HG03520 (cell line): ENCODE measurements at regions not wholly inside any gene's neighbourhood (a gene's known extent, or its start where the extent isn't known, plus 50 kb on each side); places are given as distances from the start of the nearest gene placed in this dataset.
"Not testable (repeated sequence)": the region's sequence is repeated elsewhere in the genome, so short reads cannot be mapped to it uniquely, and the experiment has no call there.

ENCODE experiments used
- ATAC-seq: cut with Tn5 transposase; IDR thresholded peaks from one replicate; pipeline ENCODE4 v1.9.1; 2021; ENCODE audit warnings: mild to moderate bottlenecking, moderate library complexity; ENCODE audit not compliant: unreplicated experiment

DNA sequence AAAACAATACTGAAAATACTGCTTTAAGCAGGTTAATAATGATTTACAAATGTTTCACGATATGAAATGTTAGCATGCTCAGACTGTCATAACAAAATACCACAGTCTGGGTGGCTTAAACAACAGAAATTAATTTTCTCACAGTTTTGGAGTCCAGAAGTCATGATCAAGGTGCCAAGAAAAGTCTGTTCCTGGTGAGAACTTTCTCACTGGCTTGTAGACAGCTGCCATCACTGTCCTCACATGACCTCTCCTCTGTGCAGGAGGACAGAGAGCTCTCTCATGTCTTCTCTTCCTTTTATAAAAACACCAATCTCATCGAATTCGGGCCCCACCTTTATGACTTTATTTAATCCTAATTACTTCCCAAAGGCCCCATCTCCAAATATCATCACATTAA lies 426.7 kb downstream of the KLHL13 start:
- no peak for ATAC-seq

DNA sequence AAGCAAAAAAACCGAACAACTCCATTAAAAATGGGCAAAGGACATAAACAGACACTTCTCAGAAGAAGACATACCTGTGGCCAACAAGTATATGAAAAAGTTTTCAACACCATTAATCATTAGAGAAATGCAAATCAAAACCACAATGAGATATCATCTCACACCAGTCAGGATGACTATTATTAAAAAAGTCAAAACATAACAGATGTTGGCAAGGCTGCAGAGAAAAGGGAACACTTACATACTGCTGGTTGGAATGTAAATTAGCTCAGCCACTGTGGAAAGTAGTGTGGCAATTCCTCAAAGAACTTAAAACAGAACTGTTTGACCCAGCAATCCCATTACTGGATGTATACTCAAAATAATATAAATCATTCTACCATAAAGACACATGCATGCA lies 436.3 kb downstream of the KLHL13 start:
- no peak for ATAC-seq

DNA sequence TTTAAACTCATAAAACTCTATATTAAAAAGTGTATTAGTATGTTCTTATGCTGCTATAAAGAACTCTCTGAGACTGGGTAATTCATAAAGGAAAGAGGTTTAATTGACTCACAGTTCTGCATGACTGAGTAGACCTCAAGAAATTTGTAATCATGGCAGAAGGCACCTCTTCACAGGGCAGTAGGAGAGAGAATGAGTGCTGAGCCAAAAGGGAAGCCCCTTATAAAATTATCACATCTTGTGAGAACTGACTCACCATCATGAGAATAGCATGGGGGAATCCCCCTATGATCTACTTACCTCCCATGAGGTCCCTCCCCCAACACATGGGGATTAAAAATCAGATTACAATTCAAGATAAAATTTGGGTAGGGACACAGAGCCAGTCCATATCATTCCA lies 463.2 kb downstream of the KLHL13 start:
- no peak for ATAC-seq

DNA sequence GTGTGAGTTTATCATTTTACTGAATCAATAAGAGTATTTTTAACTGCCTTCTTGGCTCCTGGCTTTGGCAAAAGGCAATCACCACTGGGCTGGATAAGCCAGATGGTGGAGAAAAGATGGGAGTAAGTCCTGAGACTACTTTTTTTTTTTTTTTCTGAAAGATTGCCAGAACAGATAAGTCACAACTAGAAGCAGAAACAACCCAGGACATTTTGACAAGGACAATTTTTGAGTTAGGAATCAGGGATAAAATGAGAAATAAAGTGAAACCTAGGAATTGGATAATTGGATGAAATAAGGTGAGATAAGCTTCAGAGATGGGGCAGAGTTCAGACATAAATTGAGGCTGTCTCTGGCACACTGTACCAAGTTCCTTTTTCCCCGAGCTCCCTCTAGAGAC lies 471.0 kb downstream of the KLHL13 start:
- ATAC-seq, result no peak

DNA sequence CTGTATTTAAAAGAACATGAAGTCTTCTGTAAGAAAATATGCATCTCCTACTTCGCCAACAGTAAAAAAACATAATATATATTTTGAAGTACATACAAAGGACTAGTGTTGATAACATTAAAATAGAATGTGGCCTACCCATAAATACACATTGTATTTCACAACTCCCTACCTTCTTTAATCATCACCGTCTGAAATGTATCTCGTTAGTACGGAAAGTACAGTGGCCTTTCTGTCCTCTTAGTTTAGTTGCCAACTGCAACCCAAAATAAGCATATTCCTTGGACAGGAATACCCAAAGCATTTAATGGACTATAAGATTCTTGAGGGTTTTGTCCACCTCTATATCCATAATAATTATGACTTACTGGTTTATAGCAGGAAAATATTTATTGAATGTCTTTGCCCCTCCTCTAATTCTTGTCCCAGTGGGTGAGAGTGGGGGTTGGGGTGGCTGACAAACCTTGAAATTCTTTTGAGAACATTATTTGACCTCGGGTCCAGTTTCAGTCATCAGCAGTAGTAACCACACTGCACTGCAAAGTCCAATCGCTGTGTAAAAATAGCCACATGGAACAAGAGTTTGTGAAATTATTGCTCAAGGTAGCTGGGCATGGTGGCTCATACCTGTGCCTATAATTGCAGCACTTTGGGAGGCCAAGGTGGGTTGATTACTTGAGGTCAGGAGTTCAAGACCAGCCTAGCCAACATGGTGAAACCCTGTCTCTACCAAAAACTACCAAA lies 474.5 kb downstream of the KLHL13 start:
- ATAC-seq, result no peak

DNA sequence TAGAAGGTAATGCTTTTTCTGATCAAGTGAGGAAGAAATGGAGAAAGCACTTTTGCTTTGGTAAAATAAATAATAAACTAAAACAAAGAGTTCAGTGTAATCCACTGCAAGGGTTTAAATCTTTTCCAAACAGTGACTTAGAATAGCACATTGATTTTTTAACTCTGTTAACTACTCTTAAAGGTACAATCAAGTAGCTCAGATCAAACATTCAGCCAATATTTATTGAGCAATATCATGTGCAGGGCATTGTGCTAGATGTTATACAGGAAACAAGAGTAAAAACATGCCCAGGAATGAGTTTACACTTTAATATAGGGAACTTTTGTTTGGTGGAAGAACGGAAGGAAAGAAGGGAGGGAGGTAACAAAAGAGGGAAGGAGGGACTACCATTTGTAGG lies 479.8 kb downstream of the KLHL13 start:
- ATAC-seq, result no peak

DNA sequence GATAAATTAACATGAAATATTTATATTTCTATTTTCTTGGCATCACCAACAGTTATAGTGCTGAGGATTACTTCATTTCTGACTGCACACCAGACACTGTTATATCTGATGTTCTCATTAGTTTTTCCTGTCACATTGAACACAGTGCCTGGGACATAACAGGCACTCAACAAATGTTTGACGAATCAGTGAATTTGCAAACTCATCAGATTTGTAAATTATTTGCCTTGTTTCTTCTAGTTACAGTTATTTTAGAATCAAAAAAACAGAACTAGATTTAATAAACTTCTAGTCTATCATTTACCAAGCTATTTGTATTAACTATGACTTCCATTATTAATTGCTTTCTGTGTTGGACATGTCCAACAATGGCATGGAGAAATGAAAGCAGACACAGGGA lies 483.3 kb downstream of the KLHL13 start:
- ATAC-seq, result no peak

DNA sequence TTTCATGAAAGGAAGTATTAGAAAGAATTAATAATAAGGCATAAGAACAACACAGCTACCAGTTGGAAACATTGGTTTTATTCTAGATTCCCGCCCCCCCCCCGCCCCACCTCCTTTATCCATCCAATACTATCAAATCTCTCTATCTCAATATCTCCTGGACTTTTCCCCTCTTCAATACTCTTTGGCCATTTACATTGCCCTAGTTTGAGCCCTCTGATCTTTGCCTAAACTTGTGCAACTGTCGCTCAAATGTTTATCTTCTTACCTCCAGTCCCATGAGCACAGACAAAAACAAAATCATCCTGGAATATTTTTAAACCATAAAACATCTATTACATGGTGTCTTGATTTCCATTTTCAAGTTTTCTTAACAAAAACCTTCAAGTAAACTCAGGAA lies 488.2 kb downstream of the KLHL13 start:
- ATAC-seq, result no peak

DNA sequence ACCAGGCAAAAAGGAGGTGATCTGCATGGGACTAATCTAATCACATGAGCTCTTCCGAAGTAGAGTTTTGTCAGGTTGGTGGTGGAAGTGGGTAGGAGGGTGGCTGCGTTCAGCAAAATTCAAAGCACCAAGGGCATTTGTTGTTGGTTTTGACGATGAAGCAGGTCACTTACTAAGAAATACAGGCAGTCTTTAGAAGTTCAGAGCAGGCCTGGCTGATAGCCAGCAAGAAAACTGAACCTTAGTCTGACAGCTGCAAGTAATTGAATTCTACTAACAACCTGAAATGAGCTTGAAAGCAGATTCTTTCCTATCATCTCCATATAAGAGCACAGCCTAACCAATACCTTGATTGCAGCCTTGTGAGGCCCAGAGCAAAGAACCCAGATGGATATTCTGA lies 505.8 kb downstream of the KLHL13 start:
- no peak for ATAC-seq

DNA sequence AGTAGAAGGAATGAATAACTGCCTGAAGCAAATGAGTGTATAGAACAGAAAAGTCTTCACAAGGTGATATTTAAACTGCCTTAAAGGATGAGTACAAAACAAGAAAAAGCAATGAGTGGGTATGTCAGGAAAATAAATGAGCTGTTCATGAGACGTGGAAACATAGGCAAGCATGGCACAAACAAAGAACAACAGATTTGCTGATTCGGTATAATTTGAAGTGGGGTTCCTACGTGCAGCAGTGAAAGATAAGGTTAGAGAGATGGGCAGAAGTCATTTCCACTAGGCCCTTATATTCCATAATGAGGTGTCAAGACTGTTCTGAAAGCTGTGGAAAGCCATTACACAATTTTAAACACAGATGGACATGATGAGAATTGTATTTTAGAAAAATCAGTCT lies 506.6 kb downstream of the KLHL13 start:
- ATAC-seq, result no peak

DNA sequence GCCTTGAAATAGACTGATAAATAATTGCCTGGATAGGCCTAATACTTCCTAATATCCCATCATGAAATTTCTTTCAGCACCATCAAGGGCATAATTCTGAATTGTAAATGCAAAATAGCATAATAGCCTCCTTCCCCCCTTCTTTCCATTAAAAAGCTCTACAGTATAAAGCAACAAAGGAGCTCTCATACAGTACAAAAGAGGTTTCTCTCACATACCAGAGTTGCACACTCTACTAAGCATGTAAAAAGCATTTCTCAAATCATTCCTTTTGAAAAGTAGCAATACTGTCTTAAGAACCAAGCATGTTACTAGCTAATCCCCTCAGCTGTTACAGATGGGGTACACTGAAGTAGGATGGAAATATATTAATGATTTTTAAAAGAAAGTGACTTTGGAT lies 509.0 kb downstream of the KLHL13 start:
- ATAC-seq, result no peak

DNA sequence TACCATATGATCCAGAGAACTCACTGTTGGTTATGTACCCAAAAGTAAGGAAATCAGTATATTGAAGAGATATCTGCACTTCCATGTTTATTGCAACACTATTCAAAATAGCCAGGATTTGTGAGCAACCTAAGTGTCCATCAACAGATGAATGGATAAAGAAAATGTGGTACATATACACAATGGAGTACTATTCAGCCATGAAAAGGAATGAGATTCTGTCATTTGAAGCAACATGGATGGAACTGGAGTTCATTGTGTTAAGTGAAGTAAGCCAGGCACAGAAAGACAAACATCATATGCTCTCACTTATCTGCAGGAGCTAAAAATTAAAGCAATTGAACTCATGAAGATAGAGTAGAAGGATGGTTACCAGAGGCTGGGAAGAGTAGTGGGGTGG lies 510.5 kb downstream of the KLHL13 start:
- not testable (repeated sequence) for ATAC-seq

DNA sequence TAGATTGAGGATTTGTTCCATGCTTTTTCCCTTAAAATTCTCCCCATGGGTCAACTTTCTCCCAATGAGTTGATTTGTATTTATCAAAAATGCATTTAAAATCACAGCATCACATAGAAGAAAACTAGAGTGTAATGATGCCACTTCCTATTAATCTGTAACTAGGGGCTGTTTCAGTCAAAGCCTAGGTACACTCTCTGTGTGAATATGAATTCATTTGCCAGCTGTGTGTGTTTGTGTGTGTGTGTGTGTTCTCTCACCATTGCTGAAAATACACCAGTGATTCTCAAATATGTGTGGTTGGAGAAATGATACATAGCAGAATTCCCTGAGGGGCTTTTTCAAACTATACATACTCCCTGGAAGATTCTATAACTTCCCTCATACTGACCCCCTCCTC lies 546.5 kb downstream of the KLHL13 start:
- ATAC-seq, result no peak

DNA sequence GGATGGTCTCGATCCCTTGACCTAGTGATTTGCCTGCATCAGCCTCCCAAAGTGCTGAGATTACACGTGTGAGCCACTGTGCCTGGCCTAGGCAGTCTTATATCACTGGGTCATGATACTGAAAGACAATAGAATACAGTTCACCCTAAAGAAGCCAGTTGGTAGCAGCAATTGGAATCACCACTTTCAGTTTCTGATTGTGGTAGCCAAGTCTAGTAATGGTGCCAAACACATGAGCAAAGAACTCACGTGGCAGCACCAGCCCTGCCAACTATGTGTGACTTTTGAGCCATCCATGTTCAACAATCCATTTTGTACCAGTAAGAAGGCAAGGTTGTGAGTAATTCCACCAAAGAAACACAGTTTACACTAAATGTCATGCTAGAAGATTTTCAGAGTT lies 548.4 kb downstream of the KLHL13 start:
- ATAC-seq, result no peak

DNA sequence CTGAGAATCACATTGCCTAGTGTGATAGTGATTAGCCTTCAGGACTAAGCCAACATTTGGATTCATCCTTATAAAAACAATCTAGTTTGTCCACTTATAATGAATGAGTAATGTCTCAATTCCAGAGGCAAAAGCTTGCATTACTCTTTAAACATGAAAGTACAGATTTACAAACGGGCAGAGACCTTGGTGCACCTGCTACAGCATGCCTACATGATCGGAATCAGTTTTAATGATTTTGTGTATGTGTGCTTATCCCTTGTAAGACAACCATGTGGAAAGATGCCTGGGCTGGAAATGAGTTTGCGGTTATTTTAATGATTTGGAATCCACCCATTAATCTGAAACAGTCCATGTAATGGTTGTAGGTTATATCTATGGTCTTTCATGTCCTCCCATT lies 572.7 kb downstream of the KLHL13 start:
- no peak for ATAC-seq

DNA sequence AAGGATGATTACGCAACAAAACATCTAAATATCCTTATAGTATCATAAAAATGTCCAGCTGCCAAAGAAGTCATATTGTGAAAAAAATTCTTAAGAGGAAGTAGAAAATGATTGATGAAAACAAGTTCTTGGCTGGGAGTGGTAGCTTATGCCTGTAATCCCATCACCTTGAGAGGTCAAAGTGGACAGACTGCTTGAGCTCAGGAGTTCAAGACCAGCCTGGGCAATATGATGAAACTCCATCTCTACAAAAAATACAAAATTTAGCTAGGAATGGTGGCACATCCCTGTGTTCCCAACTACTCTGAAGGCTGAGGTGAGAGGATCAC lies 577.6 kb downstream of the KLHL13 start:
- no peak for ATAC-seq

DNA sequence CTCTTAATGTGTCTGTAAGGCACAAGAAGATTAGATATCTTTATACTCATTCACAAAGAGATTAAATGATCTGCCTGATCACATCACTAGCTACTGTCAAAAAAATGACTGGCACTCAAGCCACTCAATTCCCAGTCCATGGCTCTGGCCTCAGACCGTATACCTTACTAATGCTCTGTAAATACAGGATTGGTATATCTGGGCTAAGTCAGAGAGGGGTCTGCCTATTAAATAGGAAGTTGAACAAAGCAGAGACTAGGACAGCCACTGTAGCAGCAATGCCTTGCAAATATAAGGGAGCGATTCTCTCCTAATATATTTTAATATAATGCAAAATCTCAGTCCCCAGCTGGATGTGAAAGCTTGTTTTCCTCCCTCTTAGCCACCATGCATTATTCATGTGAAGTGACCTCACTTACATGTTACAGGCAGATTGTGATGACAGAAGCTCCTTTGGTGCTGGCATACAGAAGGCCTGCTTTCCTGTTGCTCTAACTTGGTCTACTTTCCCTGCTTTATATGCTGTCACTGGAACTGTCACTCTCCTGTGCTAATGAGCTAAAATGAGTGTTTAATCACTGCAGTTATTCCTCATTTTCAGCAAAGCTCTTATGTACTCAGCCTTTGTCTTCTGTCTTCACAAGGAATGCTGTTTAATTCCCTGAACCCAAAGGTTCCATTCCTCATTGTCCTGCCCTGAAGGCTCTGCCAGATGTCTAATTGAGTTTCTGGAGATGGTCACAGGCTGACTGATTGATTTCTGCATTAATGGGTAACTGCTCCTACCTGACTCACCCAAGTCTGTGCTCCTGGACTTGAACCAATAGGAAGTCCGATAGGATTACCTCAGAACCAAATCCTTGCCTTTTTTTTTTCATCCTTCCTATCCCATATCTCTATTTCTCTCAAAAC lies 578.2 kb downstream of the KLHL13 start:
- ATAC-seq, result no peak

DNA sequence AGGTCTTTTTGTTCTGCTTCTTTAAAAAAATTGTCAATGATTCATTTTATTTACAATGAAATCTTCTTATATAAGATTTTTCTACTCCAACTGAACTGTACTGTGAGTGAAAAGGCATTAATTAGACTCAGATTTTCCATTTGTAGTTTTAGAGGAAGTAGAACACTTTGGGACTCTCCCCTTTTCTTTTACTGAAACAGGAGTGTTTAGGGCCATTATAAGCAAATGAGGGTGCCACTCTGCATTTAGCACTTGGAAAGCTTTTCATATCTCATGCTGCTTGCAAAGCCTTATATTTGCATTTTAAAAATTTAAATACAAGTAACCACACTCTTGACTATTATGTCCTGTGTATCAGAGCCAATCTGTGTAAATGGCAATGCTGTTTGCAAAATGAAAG lies 584.3 kb downstream of the KLHL13 start:
- no peak for ATAC-seq

DNA sequence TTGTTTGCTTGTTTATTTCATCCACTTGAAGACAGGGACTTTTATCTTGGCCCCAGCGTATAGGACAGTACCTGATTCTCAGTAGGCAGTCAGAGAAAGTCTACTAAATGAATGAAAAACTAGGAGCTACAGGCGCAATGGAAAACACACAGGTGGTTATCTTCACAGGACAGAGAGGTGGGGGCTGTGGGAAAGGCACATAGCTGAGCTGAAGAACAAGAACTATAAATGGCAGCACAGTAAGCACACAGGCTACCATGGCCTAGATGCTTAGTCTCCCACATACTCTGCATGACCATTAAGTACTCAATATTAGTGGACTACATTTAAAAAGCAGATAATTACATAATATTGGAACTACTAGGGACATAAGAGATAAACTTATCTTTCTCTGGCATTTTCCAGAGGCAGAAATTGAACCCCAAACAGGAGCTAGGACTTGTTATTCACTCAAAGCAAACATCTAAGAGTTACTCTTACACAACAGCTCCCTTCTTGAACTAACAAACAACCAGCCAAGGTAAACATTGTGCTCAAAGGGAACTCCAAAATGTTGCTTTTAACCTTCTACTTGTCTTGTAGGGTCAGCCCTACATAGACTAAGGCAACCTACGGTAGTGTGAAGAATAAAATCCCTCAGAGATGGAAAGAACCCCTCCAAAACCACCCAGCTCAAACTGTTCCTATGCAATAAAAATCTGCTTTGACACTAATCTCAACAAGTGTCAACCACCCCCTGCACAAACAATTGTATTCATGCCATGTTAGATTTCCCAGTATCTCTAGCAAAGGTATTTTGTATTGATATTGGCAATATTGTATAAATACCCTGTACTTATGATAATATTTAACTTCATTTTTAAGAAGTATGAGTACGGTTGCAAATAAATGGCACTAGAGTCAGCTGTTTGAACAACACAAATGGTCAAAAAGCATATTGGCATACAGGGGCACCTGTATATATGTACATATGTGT lies 593.6 kb downstream of the KLHL13 start:
- ATAC-seq, result no peak

DNA sequence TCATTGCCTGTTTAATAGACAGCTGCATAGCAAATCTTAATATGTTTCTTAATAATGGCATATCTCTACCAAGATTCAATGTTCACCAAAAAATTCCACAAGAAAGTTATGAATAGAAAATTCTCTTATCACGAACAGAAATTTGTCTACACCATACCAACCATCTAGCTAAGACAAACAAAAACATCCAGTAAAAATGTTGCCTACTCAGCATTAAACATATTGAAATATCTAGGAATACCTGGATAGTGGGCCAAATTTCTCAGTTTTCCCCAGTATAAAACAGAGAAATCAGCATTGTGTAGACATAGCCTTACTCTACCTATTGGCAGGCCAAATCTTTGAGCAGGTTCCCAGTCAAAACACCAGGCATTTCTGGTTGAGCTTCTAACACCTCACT lies 598.6 kb downstream of the KLHL13 start:
- no peak for ATAC-seq

DNA sequence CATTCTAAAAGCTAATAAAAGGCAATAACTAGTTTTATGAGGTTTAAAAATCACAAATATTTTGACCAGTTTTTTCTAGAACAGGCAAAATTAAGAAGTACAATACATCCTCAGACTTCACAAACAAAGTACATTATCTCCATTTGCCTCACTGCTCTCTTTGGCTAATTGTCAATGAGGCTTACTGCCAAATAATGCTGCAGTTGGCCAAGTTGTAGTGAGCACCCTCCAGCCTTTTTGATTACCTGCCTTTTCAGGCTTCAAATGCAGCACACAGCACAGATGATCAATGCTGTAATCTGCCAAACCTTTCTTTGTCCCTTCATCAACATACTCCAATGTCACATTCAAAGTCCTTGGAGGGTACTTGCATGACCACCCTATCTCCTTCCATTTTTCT lies 605.2 kb downstream of the KLHL13 start:
- no peak for ATAC-seq
